Peyer's patch (tissue), 4 donors: ENCODE measurements at regions not wholly inside any gene's neighbourhood (a gene's known extent, or its start where the extent isn't known, plus 50 kb on each side); places are given as distances from the start of the nearest gene placed in this dataset.

Experiments
- CTCF ChIP-seq, 6 experiments: fragments of 450-650 bp in 4 of 6; fragments of 200-600 bp in 2 of 6; sonication (generic) in 1 of 6; IDR thresholded peaks; one replicate each; pipeline ENCODE4 v1.5.1; 2017 to 2019; ENCODE audit warnings: antibody characterized with exemption in 6 of 6, mild to moderate bottlenecking in 3 of 6, moderate library complexity in 1 of 6
- POLR2A ChIP-seq, 2 donors: fragments of 450-650 bp; IDR thresholded peaks; one replicate each; pipeline ENCODE4 v1.5.1; 2017; ENCODE audit warnings: antibody characterized with exemption in 2 of 2, mild to moderate bottlenecking in 2 of 2, moderate library complexity in 2 of 2

GRCh38 chr5:2909035-2909434, 157.6 kb upstream of the IRX2 start:
- TF ChIP-seq CTCF (IDR thresholded peaks at IDR 0.05) = no peak
- no peak for TF ChIP-seq POLR2A (IDR thresholded peaks at IDR 0.05)
